Left kidney (tissue), 1 donor: ENCODE measurements at regions not wholly inside any gene's neighbourhood (a gene's known extent, or its start where the extent isn't known, plus 50 kb on each side); places are given as distances from the start of the nearest gene placed in this dataset.

Experiments
- DNase-seq: peaks from one replicate; pipeline ENCODE4 v3.0.0-alpha.2; 2013

DNA sequence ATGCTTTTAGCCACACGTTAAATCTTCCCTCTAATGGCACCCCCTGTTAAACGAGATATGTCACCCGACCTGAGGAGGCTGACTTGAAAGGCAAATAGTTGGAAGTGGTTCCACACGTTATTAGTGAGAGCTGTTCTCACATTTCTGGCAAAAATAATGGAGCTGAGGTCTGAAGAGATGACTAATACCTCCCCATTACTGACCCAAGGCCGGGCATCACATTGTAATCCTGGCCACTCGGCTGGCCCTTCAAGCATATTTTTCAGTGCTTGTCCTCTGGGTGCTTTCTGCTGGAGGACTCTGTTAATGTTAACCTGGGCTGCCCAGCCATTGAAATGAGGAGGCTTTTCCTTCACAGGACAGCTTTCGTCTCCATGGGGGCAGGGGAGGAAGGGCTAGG is 260.0 kb upstream of the CADM1 start:
- DNase-seq = no peak

DNA sequence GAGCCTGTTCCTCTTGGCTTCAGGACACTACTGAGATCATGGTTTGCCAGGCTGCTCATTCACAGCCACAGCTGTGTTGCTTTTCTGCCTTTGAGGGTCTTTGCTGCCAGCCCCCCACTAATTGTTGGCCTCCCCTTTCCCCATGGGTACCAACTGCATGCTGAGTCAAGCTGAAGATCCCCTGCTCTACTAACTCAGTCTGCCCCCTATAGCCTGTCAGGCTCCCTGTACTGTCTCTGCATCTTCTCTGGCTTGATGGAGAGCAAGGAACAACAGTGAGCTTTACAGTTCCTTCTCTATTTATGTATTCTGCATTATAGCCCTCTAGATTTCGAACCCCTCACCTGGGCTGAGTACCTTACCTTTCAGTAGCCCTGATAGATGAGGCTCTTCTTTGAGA is 257.6 kb upstream of the CADM1 start:
- no peak for DNase-seq

DNA sequence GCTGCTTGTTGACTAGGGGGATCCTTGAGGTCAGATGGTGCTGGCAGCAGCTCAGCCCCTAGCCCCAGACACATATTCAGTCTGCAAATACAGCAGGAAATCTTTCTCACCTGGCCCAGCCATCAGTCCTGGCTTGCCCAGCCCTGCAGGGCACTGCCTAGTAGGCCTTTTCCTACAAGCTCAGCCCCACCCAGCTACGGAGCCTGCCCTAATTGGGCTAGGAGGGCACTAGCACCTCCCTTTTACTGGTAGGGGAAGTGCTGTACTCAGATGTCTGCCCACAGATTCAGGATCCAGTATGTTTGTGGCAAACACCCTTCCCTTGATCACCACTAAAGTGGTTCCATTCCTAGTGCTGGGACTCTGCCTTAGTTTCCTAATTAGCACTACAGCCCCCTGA is 257.1 kb upstream of the CADM1 start:
- no peak for DNase-seq

DNA sequence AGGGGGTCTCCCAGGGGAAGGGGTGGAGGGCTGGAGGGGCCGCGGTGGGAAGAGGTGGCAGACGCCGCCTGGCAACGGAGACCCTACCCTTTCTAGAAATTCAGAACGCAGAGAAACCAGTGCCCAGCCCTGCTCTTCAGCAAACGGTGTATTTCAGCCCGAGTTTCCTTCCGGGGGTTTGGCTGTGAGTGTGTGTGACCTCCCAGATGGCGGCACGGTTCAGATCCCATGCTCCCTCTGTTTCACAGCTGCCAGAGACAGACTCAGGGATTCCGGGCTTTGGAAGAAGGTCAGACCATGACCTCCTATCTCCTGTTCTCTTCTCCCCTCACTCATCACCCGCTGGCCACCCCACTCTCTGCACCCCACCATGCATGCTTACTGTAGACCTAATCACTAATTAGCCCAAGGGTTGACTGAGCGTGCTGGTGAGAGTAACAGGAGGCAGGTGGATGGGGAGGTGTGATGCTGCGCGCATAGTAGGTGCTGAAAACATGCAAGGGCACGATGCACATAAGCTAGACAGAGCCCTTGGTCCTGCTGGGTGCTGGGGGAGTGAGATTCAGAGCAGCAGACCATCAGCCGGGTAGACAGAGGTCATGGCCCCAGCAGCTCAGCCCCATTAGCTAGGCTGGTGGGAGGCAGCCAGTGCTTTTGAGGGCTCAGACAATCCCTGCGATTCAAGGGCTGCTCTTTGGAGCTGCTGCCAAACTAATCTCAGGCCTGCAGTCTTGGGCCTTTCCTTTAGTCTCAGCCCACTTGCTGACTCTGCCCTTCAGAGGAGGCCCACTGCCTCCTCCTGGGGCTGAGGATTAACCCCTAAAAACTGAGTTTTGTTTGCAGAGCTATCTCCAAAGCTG is 256.5 kb upstream of the CADM1 start:
- no peak for DNase-seq

DNA sequence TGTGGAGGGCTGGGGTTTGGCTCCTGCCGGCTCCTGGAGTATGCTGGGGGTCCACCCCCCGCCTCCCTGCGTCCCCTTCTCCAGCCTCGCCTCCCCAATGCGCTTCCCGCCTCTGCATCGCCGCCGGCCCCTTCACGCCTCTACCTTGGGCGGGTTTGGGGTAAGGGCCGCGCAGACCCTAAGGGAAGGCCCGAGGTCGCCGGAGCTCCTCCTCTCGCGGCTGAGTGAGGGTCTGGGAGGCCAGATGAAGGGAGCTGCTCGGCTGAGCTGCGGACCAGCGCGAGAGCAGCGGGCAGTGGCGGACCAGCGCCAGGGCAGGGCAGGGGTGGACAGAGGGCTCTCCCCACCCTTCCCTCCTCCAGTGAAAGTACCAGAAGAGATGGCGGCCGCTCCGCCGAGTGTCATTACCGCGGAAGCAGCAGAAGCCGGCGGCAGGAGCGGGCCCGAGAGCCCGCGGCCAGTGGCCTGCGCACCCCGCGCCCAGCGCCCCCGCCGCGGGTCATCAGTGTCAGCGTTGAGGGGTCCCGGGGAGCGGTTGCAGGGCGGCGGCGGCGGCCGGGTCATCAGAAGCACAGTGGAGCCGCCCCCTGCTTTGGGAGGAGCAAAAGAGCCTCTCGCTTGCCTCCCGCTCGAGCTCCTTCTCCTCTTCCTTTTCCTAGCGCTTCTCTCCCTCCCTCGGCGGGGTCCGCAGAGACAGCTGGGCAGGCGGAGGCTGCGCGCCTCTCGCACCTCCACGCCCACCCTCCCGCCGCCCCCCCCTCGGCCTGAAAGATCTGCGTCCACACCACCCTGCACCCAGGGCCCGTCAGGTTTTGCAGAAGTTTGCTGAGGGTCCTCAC is 255.6 kb upstream of the CADM1 start:
- no peak for DNase-seq

DNA sequence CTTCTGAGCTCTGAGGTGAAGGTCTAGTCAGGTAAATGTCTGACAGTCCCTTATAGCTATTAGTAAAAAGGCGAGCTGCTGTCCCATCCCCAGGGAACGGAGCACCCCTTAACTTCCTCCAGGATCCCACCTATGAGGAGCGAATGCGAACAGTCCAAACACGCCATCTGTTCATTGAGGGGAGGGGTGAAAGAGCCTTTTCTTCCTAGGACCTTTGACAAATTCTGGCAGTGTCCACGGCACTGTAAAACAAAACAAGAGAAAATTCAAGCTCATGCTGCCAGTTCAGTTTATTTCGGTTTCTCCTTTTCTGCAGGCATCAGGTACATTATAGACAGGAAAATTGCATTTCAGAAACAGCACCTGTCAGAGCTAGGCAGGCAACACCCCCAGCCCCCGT is 253.8 kb upstream of the CADM1 start:
- DNase-seq = no peak

DNA sequence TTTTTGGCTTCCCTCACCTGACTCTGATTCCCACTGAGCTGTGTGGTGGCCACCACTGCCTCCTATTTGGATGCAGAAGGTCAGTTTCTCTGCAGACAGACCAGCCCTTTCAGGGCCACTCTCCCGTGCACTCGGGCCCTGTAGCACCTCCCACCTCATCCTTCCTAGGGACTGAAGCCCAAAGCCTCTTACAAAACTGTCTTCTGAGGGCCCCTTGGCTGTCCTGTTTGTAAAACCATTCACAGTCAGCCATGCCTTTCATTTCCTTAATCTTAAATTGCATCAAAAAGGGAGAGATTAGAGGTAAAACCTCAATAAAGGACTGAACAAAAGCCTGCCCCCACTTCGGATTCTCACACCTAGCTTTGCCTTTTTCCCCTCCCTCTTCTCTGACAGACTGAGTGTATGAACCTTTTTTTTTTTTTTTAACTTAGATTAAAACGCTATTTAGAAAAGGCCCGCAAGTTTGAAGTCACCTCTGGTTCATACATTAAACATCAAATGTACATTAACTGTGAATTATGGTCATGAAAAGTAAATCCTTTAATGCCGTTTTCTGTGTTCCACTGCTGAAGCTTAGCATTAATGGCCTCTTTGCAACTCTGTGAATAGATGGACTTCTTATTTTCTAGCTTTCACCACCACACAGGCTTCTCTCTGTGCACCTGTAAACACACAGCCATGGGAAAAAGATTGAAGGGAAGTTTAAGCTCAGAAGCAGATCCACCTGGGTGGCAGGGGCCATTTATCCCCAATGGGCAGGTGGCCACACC is 247.2 kb upstream of the CADM1 start:
- DNase-seq = no peak

DNA sequence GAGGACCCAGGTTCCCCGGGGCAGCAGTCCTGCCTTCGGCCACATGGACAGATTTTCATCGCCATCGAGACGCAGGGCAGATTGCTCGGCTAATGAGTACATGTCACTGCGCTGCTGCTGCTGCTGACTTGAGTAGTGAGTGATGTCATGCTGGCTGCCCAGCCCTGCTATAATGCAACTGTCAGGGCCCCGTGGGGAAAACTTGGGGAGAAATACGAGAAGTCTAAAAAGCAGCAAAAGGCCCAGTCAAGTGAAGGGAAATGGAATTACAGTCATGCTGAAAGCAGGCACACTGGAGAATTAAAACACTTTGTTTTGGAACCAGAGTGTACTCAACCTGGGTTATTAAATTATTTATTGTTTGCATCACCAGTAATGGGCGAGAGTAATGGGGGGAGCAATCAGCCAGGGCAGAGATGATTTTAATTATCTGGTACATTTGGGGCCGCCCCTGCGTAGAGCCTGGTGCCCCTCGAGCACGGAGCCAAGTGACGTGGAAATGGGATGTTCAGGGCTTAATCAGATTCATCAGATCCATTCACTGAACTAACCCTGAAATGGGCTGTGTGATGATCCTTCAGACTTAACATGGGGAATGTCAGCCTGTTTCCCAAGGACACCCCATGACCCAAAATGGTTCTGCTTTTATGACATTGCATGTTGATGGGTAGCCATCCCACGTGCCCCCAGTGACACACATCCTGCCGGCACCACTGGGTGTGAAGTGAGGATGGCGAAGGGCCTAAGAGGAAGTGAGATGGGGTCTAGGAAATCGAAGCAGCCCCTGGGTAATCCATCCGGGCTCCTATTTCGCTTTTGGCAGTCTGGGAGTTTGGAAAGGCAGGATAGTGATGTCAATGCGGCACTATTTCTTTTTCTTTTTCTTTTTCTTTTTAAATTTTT is 241.6 kb upstream of the CADM1 start:
- DNase-seq = no peak

DNA sequence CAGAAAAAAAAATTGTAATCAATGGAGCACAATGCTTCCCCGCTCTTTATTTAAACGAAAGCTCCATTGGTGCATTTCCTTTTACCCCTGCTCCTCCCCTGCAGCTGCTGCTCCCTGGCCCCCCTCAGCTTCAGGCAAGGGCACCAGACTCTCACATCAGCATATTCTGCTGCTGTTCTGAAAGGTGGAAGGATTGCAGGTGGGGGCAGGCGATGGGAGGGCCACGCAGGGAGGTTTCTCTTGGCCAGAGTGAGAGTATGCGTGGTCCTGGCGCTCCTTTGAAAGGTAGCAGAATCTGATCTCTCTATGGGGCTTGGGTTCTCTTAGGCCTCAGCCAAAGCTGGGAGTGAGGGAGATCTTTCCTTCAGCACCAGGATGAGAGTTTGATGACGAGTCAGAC is 240.9 kb upstream of the CADM1 start:
- no peak for DNase-seq

DNA sequence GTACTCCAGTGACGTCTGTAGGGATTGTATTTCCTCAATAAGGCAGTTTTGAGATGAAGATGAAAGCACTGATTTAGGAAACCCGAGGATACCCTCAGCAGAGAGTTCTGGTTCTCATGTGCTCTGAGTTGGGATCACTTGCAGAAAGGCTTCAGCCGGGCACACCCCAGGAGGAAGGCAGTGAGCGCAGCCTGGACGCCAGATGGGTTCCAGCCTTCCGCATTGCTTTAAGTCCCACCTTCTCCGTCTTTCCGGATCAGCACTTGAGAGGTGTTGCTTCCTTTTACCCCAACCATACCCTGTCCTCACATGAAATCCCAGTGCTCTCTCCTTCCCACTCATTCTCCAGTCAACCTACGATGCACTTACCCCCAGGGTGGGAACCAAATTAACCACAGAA is 239.5 kb upstream of the CADM1 start:
- no peak for DNase-seq

DNA sequence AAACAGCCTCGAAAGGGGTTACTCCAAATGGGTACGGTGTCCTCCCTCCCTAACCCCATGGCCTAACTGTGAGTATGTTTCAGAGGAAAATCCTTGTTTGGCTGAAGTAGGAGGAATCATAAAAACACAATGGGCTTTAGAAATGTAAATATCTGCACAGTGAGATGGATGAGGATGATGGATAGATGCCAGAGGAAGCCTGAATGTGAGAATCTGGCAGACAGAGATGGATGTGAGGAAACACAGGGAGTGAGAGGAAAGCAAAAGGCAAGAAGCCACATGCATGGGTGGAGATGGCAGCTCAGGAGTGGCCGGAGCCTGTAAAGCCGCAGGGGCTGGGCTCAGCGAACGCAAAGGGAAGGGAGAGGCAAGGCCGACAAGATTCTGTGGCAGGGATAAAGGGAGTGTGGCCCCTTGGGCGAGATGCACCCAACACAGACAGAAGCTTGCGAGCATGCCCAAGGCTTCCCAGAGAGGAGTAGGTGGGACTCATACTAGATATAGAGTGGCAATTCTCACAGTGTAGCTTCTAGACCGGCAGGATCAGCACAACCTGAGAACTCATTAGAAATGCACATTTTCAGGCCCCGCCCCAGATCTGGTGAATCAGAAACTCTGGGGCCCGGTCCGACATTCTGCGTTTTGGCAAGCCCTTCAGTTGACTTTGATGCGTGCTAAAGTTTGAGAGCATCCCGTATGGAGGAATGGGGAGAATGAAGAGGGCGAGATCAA is 237.3 kb upstream of the CADM1 start:
- DNase-seq = no peak

DNA sequence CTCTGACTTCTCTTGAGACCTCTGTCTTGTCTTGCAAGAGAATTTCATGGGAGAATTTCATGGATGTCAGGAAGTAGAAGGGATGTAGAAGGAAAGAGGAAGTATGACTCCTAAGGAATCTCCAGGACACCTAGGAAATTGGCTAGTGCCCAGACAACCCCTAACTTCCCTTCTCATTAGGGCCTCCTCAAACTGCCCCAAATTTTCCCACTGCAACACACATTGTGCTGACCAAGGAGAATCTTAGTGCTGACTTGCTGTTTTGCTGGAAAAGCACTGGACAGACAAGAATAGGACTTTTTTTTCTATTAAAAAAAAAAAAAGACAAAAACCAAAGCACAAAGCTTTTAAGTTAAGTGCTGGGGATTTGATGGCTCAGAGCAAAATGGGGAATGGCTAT is 236.1 kb upstream of the CADM1 start:
- DNase-seq = no peak

DNA sequence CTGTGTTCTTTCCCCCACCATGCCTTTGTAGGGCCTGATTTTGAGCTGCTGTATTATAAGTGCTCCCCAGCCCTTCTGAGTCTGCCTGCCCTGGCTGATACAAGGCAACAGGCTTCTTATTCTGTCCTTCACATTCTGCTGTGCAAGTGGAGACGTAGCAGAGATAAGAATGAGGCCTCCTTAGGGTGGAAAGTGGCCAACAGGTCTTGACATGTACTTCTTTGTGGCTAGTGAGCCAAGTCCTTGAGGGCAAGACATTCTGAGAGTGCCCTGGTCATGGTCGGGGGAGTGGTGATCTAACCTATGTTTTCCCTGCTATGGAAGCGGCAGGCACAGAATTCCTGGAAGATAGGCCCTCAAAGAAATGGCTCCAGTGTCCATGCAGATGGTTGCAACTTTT is 235.7 kb upstream of the CADM1 start:
- no peak for DNase-seq

DNA sequence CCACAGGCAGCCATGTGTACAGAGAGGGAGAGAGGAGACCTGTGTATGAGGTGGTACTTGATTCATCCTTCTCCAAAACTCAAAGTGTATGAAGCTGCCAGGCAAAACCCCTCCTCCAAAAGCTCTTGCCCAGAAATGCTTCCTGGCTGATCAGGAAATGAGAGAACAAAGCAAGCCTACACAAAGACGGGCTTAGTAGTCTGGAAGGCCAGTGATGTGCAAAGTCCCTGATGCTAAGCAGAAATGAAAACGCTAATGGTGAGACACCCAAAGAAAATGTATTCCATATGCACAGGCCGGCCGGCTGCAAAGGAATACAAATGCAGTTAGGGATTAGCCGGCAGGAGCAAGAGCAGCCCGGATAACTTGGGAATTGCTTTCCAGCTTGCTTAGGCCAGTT is 234.9 kb upstream of the CADM1 start:
- no peak for DNase-seq

DNA sequence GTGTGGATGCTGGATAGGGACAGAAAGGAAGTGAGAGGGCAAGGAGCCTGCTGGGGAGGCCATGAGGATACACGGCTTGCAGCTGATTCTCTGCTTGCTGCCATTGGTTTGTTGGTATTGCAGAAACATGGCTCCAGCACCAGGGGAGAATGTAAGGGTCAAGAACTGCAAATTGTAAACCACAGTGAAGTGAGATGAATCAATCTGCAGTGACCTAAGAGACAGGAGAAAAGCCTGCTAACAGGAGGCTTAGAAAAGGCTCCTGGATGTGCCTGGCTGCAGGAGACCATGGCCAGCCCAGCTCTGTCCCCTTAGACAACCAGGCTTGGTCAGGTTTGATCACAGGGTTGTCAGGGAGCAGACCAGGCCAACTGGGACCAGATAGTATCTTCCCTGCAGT is 233.7 kb upstream of the CADM1 start:
- no peak for DNase-seq

DNA sequence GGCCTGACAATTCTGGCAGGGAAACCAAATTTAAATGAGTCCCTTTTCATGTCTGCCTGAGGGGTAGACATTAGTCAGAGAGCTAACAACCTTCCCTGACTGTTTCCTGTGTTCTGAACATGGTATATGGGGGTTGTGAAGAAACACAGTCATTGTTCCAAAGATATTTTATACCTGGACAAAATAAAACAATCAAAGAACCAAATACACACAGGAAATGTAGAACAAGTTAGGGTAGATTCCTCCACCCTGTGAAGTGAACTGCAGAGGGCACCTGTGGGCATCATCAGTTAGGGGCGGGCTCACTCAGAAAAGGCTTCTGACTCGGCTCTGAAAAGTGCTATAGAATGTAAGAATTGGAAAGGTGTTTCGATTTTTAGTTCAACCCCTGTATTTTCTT is 231.9 kb upstream of the CADM1 start:
- no peak for DNase-seq

DNA sequence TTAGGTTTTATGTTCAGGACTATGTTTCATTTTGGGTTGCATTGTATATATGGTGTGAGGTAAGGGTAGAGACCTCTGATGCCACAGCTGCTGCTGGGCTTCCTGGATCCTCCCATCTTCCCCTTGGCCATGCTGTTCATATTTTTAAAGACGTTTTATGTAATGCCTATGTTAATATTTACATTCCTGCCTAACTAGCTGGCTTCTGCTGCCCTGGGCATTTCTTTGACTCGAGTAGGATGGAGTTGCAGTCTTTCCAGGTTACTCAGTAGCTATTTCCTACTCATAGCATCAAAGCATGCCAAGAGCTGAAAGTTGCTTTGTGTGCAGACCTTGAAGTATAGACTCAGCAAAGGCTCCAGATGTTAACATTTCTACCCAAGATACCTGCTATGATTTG is 220.5 kb upstream of the CADM1 start:
- DNase-seq = no peak

DNA sequence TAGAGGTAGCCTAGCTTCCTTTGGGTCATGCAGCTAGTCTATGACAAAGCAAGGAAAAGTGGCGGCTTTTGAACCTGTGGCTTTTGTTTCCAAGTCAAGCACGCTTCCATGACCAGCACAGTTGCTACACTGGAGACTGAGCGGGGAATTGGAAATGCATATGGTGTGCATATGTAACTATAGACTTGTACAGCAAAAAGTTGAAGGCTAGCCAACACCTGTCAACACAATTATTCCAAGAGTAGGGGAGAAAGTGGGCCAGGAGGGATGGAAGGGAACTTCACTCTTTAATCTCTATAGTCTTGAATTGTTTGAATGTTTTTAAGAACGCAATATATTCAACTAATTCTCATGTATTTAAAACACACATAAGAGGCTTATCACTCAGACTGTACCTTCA is 218.5 kb upstream of the CADM1 start:
- no peak for DNase-seq

DNA sequence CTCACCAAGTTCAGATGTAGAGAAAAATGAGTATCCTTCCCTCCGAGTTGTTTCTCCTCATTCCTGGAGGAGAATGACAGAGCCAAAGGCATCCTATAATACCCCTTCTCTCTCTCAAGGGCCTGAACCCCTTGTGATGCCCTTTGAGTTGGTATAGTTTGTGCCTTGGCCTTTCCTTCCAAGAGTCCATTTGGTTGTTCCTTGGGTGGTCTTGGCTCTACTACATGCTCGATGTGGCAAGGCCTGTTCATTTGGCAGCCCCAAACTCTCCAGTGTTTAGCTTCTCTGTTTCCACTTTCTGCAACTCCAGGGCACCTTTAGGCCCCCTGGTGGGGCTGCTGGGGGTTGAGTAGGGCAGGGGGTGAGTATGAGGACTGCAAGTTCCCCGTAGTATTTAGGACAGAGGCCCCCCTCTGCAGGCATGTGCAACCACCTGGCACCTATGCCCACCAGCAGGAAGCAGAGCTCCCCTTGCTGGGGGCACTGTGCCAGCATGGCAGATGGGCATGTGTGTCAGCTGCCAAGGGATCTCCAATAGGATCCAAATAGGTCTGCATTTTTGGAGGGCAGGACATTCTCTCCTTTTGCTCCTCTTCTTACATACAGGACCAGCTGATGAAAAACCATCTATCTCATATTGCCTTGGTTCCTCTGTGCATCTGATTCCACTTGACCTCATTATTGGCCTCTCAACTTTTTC is 217.2 kb upstream of the CADM1 start:
- no peak for DNase-seq

DNA sequence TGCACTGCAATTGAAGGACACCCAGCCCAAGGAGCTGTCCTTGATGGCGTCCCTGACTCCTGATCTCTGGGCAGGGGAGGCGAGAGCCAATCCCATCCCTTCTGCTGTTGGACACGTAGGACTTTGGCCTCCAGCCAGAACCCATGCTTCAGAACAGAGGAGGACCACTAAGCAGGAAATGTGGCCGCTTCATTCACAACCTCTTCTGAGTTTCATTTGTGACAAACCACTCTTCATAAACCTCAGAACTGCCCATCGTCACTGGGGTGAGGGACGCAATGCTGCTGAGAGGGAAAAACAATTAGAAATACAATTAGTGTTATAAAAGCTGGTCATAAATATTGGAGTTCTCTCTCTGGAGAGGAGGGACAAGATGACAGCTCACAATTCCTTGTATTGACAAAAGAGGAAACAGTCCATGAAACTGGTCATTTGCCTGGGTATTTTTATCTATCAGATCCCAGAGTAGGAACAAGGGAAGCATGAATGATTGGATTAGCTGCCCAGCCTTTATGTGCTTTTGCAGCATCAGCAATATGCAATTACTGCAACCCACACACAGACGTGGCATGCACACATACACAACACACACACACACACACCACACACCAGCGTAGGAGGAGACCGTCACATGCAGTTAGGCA is 216.5 kb upstream of the CADM1 start:
- DNase-seq = no peak
